ENCODE measurements at regions not wholly inside any gene's neighbourhood (a gene's known extent, or its start where the extent isn't known, plus 50 kb on each side); places are given as distances from the start of the nearest gene placed in this dataset.

DNA sequence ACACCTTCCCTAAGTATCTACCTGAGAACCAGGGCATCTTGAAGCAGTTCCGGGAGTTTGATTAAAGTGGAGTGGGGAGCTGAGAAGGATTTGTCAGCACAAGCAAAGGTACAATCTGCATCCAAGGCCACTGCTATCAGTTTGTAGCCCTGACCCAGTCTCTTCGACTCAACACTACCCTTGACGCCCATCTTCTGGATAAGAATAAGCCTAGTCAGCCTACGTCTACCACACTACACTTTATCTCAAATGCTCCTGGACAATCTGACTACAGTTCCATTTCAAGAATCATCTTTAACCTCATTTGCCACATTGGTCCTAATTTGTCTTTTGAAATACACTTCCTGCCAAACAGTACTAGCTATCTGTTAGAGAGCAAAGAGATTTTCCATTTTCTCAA, 134.1 kb upstream of the C1GALT1 start:
- no peak for DNase-seq (ENCODE audit: low read depth)
- TF ChIP-seq, protein P1, sequence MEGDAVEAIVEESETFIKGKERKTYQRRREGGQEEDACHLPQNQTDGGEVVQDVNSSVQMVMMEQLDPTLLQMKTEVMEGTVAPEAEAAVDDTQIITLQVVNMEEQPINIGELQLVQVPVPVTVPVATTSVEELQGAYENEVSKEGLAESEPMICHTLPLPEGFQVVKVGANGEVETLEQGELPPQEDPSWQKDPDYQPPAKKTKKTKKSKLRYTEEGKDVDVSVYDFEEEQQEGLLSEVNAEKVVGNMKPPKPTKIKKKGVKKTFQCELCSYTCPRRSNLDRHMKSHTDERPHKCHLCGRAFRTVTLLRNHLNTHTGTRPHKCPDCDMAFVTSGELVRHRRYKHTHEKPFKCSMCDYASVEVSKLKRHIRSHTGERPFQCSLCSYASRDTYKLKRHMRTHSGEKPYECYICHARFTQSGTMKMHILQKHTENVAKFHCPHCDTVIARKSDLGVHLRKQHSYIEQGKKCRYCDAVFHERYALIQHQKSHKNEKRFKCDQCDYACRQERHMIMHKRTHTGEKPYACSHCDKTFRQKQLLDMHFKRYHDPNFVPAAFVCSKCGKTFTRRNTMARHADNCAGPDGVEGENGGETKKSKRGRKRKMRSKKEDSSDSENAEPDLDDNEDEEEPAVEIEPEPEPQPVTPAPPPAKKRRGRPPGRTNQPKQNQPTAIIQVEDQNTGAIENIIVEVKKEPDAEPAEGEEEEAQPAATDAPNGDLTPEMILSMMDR (IDR thresholded peaks at IDR 0.05; ENCODE audit: low read depth, low read length, missing control alignments): no peak
- no peak overlapping the region for H3K4me3 ChIP-seq (ENCODE audit: low read depth, low read length)

DNA sequence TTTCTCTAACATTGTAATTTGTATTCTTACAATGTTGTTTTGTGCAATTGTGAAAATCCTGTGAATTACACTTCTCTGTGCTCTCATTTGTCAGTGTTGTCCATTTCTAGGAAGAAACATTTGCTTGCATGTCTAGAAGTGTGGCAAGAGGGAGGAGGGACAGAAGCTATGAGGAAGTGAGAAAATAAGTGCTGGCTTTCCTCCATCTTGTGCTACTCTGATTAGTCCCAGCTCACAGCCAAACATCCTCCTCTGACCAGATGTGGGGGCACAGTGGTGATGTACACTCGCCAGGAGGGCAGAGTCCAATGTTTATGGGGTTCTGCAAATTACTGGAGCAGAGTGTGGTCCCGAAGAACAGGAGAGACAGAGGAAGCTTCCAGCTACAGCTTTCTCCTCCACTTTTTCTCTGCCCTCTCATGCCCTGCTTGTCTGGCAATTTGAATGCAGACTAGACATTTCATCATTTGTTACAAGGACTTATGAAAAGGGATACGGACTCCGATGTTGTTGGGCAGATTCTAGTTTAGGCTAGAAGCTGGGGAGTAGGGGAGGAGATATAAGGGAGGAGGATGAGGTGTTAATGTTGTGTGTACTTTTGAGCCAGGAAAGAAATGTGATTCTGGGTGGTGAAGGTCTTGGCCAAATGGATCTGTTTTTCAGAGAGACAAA, 131.0 kb upstream of the C1GALT1 start:
- peak; percentile 7 for DNase-seq (ENCODE audit: low read depth)
- TF ChIP-seq, protein P1 (IDR thresholded peaks at IDR 0.05; ENCODE audit: low read depth, low read length, missing control alignments): no peak

GRCh38 chr7:7054252-7054830, 128.0 kb upstream of the C1GALT1 start:
- DNase-seq (ENCODE audit: low read depth): no peak
- TF ChIP-seq, protein P1 (IDR thresholded peaks at IDR 0.05; ENCODE audit: low read depth, low read length, missing control alignments): no peak

More for the DNA sequence above, 131.0 kb upstream of the C1GALT1 start:
- H3K4me3 ChIP-seq (ENCODE audit: low read depth, low read length): no peak overlapping the region

GRCh38 chr7:7060828-7061599, 121.3 kb upstream of the C1GALT1 start:
- H3K4me3 ChIP-seq (ENCODE audit: low read depth, low read length): no peak overlapping the region
- DNase-seq (ENCODE audit: low read depth): no peak
- TF ChIP-seq, protein P1 (IDR thresholded peaks at IDR 0.05; ENCODE audit: low read depth, low read length, missing control alignments): no peak

More at GRCh38 chr7:7054252-7054830, 128.0 kb upstream of the C1GALT1 start:
- no peak overlapping the region for H3K4me3 ChIP-seq (ENCODE audit: low read depth, low read length)

GRCh38 chr7:7077945-7078344, 104.4 kb upstream of the C1GALT1 start:
- DNase-seq (ENCODE audit: low read depth): no peak
- H3K4me3 ChIP-seq (ENCODE audit: low read depth, low read length): no peak overlapping the region
- TF ChIP-seq, protein P1 (IDR thresholded peaks at IDR 0.05; ENCODE audit: low read depth, low read length, missing control alignments): no peak

- TF ChIP-seq, protein P1 (IDR thresholded peaks at IDR 0.05; ENCODE audit: low read depth, low read length, missing control alignments): no peak
- H3K4me3 ChIP-seq (ENCODE audit: low read depth, low read length): no peak overlapping the region
- no peak for DNase-seq (ENCODE audit: low read depth)
Measured at GRCh38 chr7:7080802-7081201, 101.5 kb upstream of the C1GALT1 start.

All from GM12864 (cell line).